ENCODE measurements at regions not wholly inside any gene's neighbourhood (a gene's known extent, or its start where the extent isn't known, plus 50 kb on each side); places are given as distances from the start of the nearest gene placed in this dataset.

GRCh38 chr4:52202251-52202779 is 151.2 kb downstream of the SPATA18 start:
- TF ChIP-seq POLR2A (IDR thresholded peaks at IDR 0.05; ENCODE audit: low read length): no peak
- no peak for TF ChIP-seq GATA1 (IDR thresholded peaks at IDR 0.05; ENCODE audit: low read depth, low read length)

Measured in erythroblast (primary cell).